Activated CD8-positive, alpha-beta T cell treated with anti-CD3 and anti-CD28 coated beads, Interleukin-2, amount 10 ng/mL, durations not matched to agents 7 days and 5 days (primary cell): ENCODE measurements at regions not wholly inside any gene's neighbourhood (a gene's known extent, or its start where the extent isn't known, plus 50 kb on each side); places are given as distances from the start of the nearest gene placed in this dataset.

ENCODE experiments used
- ATAC-seq: fragments of 150-1000 bp; cut with Tn5 transposase; one replicate; pipeline ENCODE4 v1.10.0; 2021; ENCODE audit warnings: moderate library complexity
- CTCF ChIA-PET: fragments of 350-600 bp; sonication (Branson Sonifier 250); formaldehyde crosslinking; loops from one replicate; lab custom pipeline; 2021; ENCODE audit warnings: antibody characterized with exemption; lab: Charles Lee
- POLR2A ChIA-PET: fragments of 350-600 bp; sonication (Branson Sonifier 250); formaldehyde crosslinking; loops from one replicate; lab custom pipeline; 2021; ENCODE audit warnings: antibody characterized with exemption; lab: Charles Lee
- DNase-seq: peaks from one replicate; pipeline ENCODE4 v3.0.0-alpha.2; 2020
- H3K27ac Mint-ChIP-seq: one replicate; pipeline ENCODE4 v1.8.0; 2021; ENCODE audit warnings: mild to moderate bottlenecking, mixed read lengths
- H3K27me3 Mint-ChIP-seq: one replicate; pipeline ENCODE4 v1.8.0; 2021; ENCODE audit warnings: low read depth, mixed read lengths
- H3K36me3 Mint-ChIP-seq: one replicate; pipeline ENCODE4 v1.8.0; 2021; ENCODE audit warnings: low read depth, mixed read lengths
- H3K4me1 Mint-ChIP-seq: one replicate; pipeline ENCODE4 v1.8.0; 2021; ENCODE audit warnings: low read depth, mixed read lengths
- H3K4me3 Mint-ChIP-seq: one replicate; pipeline ENCODE4 v1.8.0; 2021; ENCODE audit warnings: mild to moderate bottlenecking, mixed read lengths
- H3K9me3 Mint-ChIP-seq: one replicate; pipeline ENCODE4 v1.8.0; 2022; ENCODE audit warnings: mixed read lengths; ENCODE audit not compliant: insufficient read depth

GRCh38 chr3:30551927-30552326 lies 54.5 kb upstream of the TGFBR2 start:
- no peak for DNase-seq
- H3K27me3 Mint-ChIP-seq, result no peaks in the 10 kb centered on the region
- POLR2A ChIA-PET, result no interaction called here
- ATAC-seq, result no peak
- H3K4me3 Mint-ChIP-seq, result no peak overlapping the region
- CTCF ChIA-PET, result interaction anchor here (1.1 to 1.3 kb wide), 2 partner anchors 10 to 34 kb away, joined by 3 to 4 read pairs; no protein-coding TSS in a partner anchor
- no peaks in the 10 kb centered on the region for H3K9me3 Mint-ChIP-seq
- H3K36me3 Mint-ChIP-seq, result no peaks in the 10 kb centered on the region
- H3K4me1 Mint-ChIP-seq, result no peaks in the 10 kb centered on the region
- no peak overlapping the region for H3K27ac Mint-ChIP-seq

GRCh38 chr3:30553641-30554316 lies 52.6 kb upstream of the TGFBR2 start:
- Mint-ChIP-seq H3K9me3 (no peaks in the 10 kb centered on the region), H3K27me3 (no peaks in the 10 kb centered on the region), H3K4me1 (no peaks in the 10 kb centered on the region), H3K4me3 (no peak overlapping the region), H3K36me3 (no peaks in the 10 kb centered on the region), H3K27ac (no peak overlapping the region)
- ATAC-seq (no peak), DNase-seq (no peak)
- POLR2A ChIA-PET, result no interaction called here
- CTCF ChIA-PET, result no interaction called here

GRCh38 chr3:30554317-30554690 lies 52.1 kb upstream of the TGFBR2 start:
- H3K36me3 Mint-ChIP-seq, result no peaks in the 10 kb centered on the region
- no peak for DNase-seq
- ChIA-PET CTCF (no interaction called here), POLR2A (no interaction called here)
- no peaks in the 10 kb centered on the region for H3K27me3 Mint-ChIP-seq
- no peak overlapping the region for H3K27ac Mint-ChIP-seq
- ATAC-seq, result no peak
- H3K4me1 Mint-ChIP-seq, result no peaks in the 10 kb centered on the region
- no peaks in the 10 kb centered on the region for H3K9me3 Mint-ChIP-seq
- H3K4me3 Mint-ChIP-seq, result no peak overlapping the region

GRCh38 chr3:30555968-30556367 lies 50.4 kb upstream of the TGFBR2 start:
- no peaks in the 10 kb centered on the region for H3K4me1 Mint-ChIP-seq
- no peak overlapping the region for H3K4me3 Mint-ChIP-seq
- POLR2A ChIA-PET, result no interaction called here
- no peaks in the 10 kb centered on the region for H3K9me3 Mint-ChIP-seq
- DNase-seq (no peak), ATAC-seq (no peak)
- no peaks in the 10 kb centered on the region for H3K36me3 Mint-ChIP-seq
- H3K27ac Mint-ChIP-seq, result no peak overlapping the region
- no peaks in the 10 kb centered on the region for H3K27me3 Mint-ChIP-seq
- CTCF ChIA-PET, result no interaction called here
